Loucy (cell line): ENCODE measurements at regions not wholly inside any gene's neighbourhood (a gene's known extent, or its start where the extent isn't known, plus 50 kb on each side); places are given as distances from the start of the nearest gene placed in this dataset.

Experiments used
- H2AFZ ChIP-seq: fragments of 200-600 bp; sonication (generic); 2 replicates; pipeline ENCODE4 v1.6.0; 2016; ENCODE audit warnings: antibody characterized with exemption, mild to moderate bottlenecking, low read length, moderate library complexity
- H3F3A ChIP-seq: fragments of 200-600 bp; 2 replicates; pipeline ENCODE4 v1.6.0; 2016; ENCODE audit warnings: antibody characterized with exemption, low read depth, mild to moderate bottlenecking
- H3K27me3 ChIP-seq: fragments of 200-600 bp; sonication (generic); 2 replicates; pipeline ENCODE4 v1.6.1; 2014; ENCODE audit warnings: low read length, mild to moderate bottlenecking; ENCODE audit not compliant: insufficient read depth, poor library complexity, severe bottlenecking
- H3K36me3 ChIP-seq: fragments of 200-600 bp; sonication (generic); 2 replicates; pipeline ENCODE4 v1.6.1; 2016; ENCODE audit warnings: low read length; ENCODE audit not compliant: insufficient read depth
- H3K4me1 ChIP-seq: fragments of 200-600 bp; sonication (generic); 2 replicates; pipeline ENCODE4 v1.5.1; 2014; ENCODE audit warnings: low read length, mild to moderate bottlenecking; ENCODE audit not compliant: insufficient read depth, poor library complexity, severe bottlenecking
- H3K4me2 ChIP-seq: fragments of 200-600 bp; sonication (generic); 2 replicates; pipeline ENCODE4 v1.6.0; 2014; ENCODE audit warnings: antibody characterized with exemption, low read length, low read depth, mild to moderate bottlenecking; ENCODE audit not compliant: poor library complexity, severe bottlenecking
- H3K4me3 ChIP-seq: fragments of 200-600 bp; sonication (generic); 2 replicates; pipeline ENCODE4 v1.5.1; 2014; ENCODE audit warnings: low read length, mild to moderate bottlenecking, mixed read lengths; ENCODE audit not compliant: poor library complexity, severe bottlenecking
- H3K79me2 ChIP-seq: fragments of 200-600 bp; sonication (generic); 2 replicates; pipeline ENCODE4 v1.6.1; 2014; ENCODE audit warnings: low read length; ENCODE audit not compliant: insufficient read depth
- H3K9ac ChIP-seq: fragments of 200-600 bp; sonication (generic); 2 replicates; pipeline ENCODE4 v1.6.0; 2014; ENCODE audit warnings: mild to moderate bottlenecking, low read depth, low read length, moderate library complexity; ENCODE audit not compliant: poor library complexity, severe bottlenecking
- H3K9me2 ChIP-seq: fragments of 200-600 bp; sonication (generic); replicated peaks from 2 replicates; pipeline ENCODE4 v1.6.1; 2016; ENCODE audit warnings: low read depth, low read length, mixed read lengths
- H3K9me3 ChIP-seq: fragments of 200-600 bp; sonication (generic); 2 replicates; pipeline ENCODE4 v1.6.1; 2014; ENCODE audit warnings: mild to moderate bottlenecking, antibody characterized with exemption, low read length, low read depth; ENCODE audit not compliant: insufficient read depth
- H4K20me1 ChIP-seq: fragments of 200-600 bp; sonication (generic); 2 replicates; pipeline ENCODE4 v1.6.0; 2014; ENCODE audit warnings: antibody characterized with exemption, low read length, mild to moderate bottlenecking; ENCODE audit not compliant: insufficient read depth, poor library complexity, severe bottlenecking
- EZH2phosphoT487 ChIP-seq: fragments of 200-600 bp; IDR thresholded peaks from 2 replicates; pipeline ENCODE4 v1.6.1; 2018; ENCODE audit warnings: antibody characterized with exemption, mild to moderate bottlenecking, moderate library complexity, borderline replicate concordance
- TF ChIP-seq, protein P1 (sequence below): fragments of 200-600 bp; sonication (generic); conservative IDR thresholded peaks from 2 replicates; pipeline ENCODE4 v1.5.1; 2014; ENCODE audit warnings: mild to moderate bottlenecking, antibody characterized with exemption, low read length

DNA sequence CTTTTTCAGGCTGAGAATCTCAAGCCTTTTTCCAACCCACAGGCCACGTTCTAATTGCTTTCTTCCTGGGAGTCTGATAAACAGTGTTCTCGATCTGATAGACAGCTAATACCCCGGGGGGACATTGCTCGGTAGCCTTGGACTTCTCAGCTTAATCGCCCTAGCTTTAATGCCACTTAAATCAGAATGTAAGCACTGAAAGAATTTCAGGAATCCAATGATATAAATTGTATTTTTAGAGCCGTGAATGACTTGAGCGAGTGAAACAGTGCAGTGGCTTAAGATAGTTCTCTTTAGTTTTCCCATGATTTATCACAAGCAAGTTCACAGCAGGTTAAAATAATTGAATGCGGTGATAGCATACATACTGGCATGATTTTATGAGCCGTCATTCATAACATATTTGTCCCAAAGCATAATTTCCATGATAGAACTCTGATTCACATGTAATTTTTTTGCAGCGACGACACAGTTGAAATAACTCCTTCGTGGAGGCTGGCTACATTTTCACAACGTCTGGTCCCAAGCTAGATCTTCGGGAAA lies 116.1 kb upstream of the MYOCD start:
- no peaks in the 10 kb centered on the region for H3K27me3 ChIP-seq
- H3F3A ChIP-seq = no peaks in the 10 kb centered on the region
- H2AFZ ChIP-seq = no peak overlapping the region
- no peaks in the 10 kb centered on the region for H4K20me1 ChIP-seq
- TF ChIP-seq, protein P1, sequence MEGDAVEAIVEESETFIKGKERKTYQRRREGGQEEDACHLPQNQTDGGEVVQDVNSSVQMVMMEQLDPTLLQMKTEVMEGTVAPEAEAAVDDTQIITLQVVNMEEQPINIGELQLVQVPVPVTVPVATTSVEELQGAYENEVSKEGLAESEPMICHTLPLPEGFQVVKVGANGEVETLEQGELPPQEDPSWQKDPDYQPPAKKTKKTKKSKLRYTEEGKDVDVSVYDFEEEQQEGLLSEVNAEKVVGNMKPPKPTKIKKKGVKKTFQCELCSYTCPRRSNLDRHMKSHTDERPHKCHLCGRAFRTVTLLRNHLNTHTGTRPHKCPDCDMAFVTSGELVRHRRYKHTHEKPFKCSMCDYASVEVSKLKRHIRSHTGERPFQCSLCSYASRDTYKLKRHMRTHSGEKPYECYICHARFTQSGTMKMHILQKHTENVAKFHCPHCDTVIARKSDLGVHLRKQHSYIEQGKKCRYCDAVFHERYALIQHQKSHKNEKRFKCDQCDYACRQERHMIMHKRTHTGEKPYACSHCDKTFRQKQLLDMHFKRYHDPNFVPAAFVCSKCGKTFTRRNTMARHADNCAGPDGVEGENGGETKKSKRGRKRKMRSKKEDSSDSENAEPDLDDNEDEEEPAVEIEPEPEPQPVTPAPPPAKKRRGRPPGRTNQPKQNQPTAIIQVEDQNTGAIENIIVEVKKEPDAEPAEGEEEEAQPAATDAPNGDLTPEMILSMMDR = no peak
- TF ChIP-seq EZH2phosphoT487 = no peak
- H3K9ac ChIP-seq = no peak overlapping the region
- H3K79me2 ChIP-seq = no peaks in the 10 kb centered on the region
- no peaks in the 10 kb centered on the region; the same call in 1 of the 2 replicates for H3K9me2 ChIP-seq
- no peaks in the 10 kb centered on the region; the same call in 1 of the 2 replicates for H3K9me3 ChIP-seq
- H3K4me3 ChIP-seq = no peak overlapping the region
- no peaks in the 10 kb centered on the region for H3K36me3 ChIP-seq
- no peaks in the 10 kb centered on the region for H3K4me1 ChIP-seq
- no peak overlapping the region for H3K4me2 ChIP-seq

DNA sequence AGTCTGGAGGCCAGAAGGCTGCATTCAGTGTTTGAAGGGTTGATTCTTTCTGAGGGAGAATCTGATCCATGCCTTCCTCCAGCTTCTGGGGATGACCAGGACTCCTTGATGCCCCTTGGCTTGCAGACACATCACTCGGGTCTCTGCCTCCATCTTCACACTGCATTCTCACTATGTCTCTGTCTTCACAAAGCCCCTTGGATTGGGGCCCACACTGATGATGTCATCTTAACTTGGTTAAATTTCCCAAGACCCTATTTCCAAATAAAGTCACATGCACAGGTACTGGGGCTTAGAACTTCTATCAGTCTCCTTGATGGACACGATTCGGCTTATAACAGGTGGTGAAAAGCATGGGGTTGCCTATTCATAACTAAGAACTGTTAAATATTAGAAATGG lies 112.1 kb upstream of the MYOCD start:
- Histone ChIP-seq H3K4me3 (no peak overlapping the region), H4K20me1 (no peaks in the 10 kb centered on the region), H3K27me3 (no peaks in the 10 kb centered on the region), H3K36me3 (no peaks in the 10 kb centered on the region), H3K9ac (no peak overlapping the region), H2AFZ (no peak overlapping the region), H3F3A (no peaks in the 10 kb centered on the region), H3K79me2 (no peaks in the 10 kb centered on the region), H3K9me2 (no peaks in the 10 kb centered on the region; the same call in 1 of the 2 replicates), H3K9me3 (no peaks in the 10 kb centered on the region; the same call in 1 of the 2 replicates), H3K4me2 (no peak overlapping the region), H3K4me1 (no peaks in the 10 kb centered on the region)
- TF ChIP-seq, protein P1 = no peak
- TF ChIP-seq EZH2phosphoT487 = no peak

DNA sequence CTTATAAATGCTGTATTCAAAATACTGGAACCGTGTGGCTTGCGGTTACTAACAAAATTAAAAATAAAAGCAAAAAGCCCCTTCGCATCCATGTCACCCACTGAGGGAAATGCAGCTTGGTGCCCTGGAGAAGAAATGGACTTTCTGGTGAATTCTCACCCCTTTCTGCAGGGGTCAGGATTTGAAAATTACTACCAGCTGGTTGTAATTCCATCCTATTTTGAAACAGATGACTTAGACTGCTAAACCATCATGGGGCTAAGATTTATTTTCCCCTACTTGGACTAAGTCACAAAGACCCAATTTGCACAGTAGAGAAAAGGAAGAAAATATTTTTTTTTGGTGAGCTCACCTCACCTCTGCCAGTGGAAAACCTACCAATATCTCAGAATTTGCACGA lies 111.4 kb upstream of the MYOCD start:
- H3K4me1 ChIP-seq = no peaks in the 10 kb centered on the region
- H3K36me3 ChIP-seq = no peaks in the 10 kb centered on the region
- H3K4me2 ChIP-seq = no peak overlapping the region
- H3K9ac ChIP-seq = no peak overlapping the region
- no peaks in the 10 kb centered on the region for H3K27me3 ChIP-seq
- no peaks in the 10 kb centered on the region; the same call in 1 of the 2 replicates for H3K9me3 ChIP-seq
- H2AFZ ChIP-seq = no peak overlapping the region
- TF ChIP-seq, protein P1 = no peak
- no peak for TF ChIP-seq EZH2phosphoT487
- no peaks in the 10 kb centered on the region for H3K79me2 ChIP-seq
- no peaks in the 10 kb centered on the region; the same call in 1 of the 2 replicates for H3K9me2 ChIP-seq
- H3F3A ChIP-seq = no peaks in the 10 kb centered on the region
- H3K4me3 ChIP-seq = no peak overlapping the region
- H4K20me1 ChIP-seq = no peaks in the 10 kb centered on the region
